ENCODE measurements at regions not wholly inside any gene's neighbourhood (a gene's known extent, or its start where the extent isn't known, plus 50 kb on each side); places are given as distances from the start of the nearest gene placed in this dataset.
"Not testable (repeated sequence)": the region's sequence is repeated elsewhere in the genome, so short reads cannot be mapped to it uniquely, and the experiment has no call there.

GRCh38 chr3:195979877-195980276 lies 71.5 kb upstream of the TNK2 start:
- TF ChIP-seq CTCF, POLR2A (IDR thresholded peaks at IDR 0.05): not testable (repeated sequence)
